Esophagus squamous epithelium (tissue), 5 donors: ENCODE measurements at regions not wholly inside any gene's neighbourhood (a gene's known extent, or its start where the extent isn't known, plus 50 kb on each side); places are given as distances from the start of the nearest gene placed in this dataset.
"Not testable (repeated sequence)": the region's sequence is repeated elsewhere in the genome, so short reads cannot be mapped to it uniquely, and the experiment has no call there.

Source experiments
- DNase-seq: peaks from one replicate; lab custom pipeline; 2025; lab: John Stamatoyannopoulos, UW
- H3K27ac ChIP-seq, 4 donors: fragments of 200-600 bp; sonication (generic); one replicate each; pipeline ENCODE4 v1.5.1; 2016 to 2019; ENCODE audit warnings: mild to moderate bottlenecking in 1 of 4
- H3K27me3 ChIP-seq, 4 donors: fragments of 200-600 bp; sonication (generic); 1 replicate in 3 of 4; 2 replicates in 1 of 4; pipeline versions ENCODE4 v1.5.1 to v1.6.0; 2017 to 2021; ENCODE audit warnings: antibody characterized with exemption in 1 of 4
- H3K36me3 ChIP-seq, 3 donors: fragments of 200-600 bp; sonication (generic); one replicate each; pipeline ENCODE4 v1.5.1; 2016 to 2019
- H3K4me1 ChIP-seq, 3 donors: fragments of 200-600 bp; sonication (generic); one replicate each; pipeline ENCODE4 v1.5.1; 2017 to 2019
- H3K4me3 ChIP-seq, 4 donors: fragments of 200-600 bp; sonication (generic); 1 replicate in 3 of 4; 2 replicates in 1 of 4; pipeline ENCODE4 v1.5.1; 2016 to 2019; ENCODE audit warnings: mild to moderate bottlenecking in 2 of 4, moderate library complexity in 1 of 4
- H3K9me3 ChIP-seq, 3 donors: fragments of 200-600 bp; sonication (generic); one replicate each; pipeline ENCODE4 v1.5.1; 2016 to 2019
- POLR2A ChIP-seq, 4 donors: fragments of 450-650 bp; IDR thresholded peaks; one replicate each; pipeline ENCODE4 v1.6.1; 2017; ENCODE audit warnings: antibody characterized with exemption in 4 of 4, mild to moderate bottlenecking in 4 of 4, moderate library complexity in 3 of 4
- WGBS, 2 donors: methylation state at CpG; one replicate each; pipeline ENCODE4 v1.1.5; 2018; 5-methylcytosine and 5-hydroxymethylcytosine counted together
- intact Hi-C: fragments of 100-400 bp; cut with DNase I; formaldehyde crosslinking; loops from one replicate; pipeline ENCODE4 v1.15.0; 2022
- TF ChIP-seq, protein P1 (sequence below), 6 experiments: fragments of 450-650 bp in 4 of 6; fragments of 200-600 bp in 2 of 6; sonication (generic) in 2 of 6; IDR thresholded peaks; one replicate each; pipeline ENCODE4 v1.5.1; 2016 to 2019; ENCODE audit warnings: antibody characterized with exemption in 6 of 6, mild to moderate bottlenecking in 4 of 6, moderate library complexity in 4 of 6
- donor health status: DM: yes; HTN: yes; CAD: no.

DNA sequence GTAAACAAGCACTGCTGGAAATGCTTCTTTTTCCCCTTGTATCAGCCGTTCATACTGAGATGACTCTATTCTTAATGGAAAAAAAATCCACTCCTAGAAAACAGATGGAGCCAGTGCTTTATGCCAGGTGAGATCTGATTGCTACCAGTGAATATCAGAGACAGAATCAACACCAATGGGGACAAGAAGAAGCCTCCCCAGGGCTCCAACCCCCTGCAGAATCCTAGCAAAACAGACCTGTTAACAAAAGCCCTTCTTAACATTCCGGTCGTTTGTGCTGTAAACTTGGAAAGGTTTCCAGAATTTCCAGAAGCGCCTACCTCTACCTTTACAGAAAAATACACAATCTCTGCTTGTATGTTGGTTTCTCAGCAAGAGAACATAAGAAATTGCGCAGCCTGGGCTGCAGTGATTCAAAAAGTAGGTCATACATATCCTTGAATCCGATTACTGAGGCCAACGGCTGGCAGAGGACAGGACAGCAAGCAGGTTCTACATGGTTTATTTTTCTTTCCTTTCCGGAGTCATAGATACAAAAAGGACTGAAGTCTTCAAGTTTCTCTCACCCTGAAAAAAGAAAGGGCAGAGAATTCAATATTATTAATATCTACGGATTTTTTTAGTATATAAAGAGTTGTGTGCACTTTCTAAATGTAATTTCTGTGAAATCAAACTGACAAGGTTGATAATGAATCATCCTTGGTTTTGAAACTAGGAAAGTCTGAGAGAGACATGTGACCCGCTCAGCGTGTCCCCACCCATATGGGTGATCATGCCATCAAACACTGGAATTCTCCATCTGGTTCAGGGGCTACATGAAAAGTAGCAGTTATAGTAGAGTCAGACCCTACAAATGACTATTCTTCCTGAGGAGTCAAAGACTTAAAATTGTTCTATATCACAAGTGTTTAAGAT, 266.7 kb upstream of the MGAT5 start:
- no peaks in the 10 kb centered on the region for H3K36me3 ChIP-seq
- no peaks in the 10 kb centered on the region for H3K4me1 ChIP-seq
- H3K4me3 ChIP-seq, result no peak overlapping the region
- intact Hi-C loops, result no loop called here
- no peak for DNase-seq
- 50 to 51% methylated on average over 11 of the region's 11 CpGs for WGBS, 2 donors
- TF ChIP-seq, protein P1, sequence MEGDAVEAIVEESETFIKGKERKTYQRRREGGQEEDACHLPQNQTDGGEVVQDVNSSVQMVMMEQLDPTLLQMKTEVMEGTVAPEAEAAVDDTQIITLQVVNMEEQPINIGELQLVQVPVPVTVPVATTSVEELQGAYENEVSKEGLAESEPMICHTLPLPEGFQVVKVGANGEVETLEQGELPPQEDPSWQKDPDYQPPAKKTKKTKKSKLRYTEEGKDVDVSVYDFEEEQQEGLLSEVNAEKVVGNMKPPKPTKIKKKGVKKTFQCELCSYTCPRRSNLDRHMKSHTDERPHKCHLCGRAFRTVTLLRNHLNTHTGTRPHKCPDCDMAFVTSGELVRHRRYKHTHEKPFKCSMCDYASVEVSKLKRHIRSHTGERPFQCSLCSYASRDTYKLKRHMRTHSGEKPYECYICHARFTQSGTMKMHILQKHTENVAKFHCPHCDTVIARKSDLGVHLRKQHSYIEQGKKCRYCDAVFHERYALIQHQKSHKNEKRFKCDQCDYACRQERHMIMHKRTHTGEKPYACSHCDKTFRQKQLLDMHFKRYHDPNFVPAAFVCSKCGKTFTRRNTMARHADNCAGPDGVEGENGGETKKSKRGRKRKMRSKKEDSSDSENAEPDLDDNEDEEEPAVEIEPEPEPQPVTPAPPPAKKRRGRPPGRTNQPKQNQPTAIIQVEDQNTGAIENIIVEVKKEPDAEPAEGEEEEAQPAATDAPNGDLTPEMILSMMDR (IDR thresholded peaks at IDR 0.05), result no peak
- TF ChIP-seq POLR2A (IDR thresholded peaks at IDR 0.05), result no peak
- no peak overlapping the region for H3K27ac ChIP-seq
- peaks cover 0 to 23% (median 0%) of the 10 kb centered on the region in 4 donors for H3K27me3 ChIP-seq
- no peaks in the 10 kb centered on the region for H3K9me3 ChIP-seq

DNA sequence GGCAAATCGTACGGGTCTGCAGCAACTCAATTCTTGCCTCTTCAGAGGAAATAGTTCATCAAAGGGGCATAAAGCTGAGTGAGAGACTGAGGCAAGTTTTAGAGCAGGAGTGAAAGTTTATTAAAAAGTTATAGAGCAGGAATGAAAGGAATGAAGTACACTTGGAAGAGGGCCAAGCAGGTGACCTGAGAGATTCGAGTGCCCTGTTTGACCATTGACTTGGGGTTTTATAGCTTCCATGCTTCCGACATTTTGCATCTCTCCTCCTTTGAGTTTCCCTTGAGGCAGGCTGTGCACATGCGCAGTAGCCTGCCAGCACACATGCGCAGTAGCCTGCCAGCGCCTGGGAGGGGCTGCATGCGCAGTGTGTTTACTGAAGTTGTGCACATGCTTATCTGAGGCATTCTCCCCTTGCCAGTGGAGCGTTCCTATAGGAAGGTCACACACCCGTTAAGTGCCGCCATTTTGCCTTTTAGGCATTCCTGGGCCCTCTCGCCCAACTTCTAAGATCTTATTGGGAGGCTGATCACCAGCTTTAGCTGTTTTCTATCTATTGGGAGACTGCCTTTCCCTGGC, 265.5 kb upstream of the MGAT5 start:
- Histone ChIP-seq H3K27me3 (peaks cover 0 to 23% (median 0%) of the 10 kb centered on the region in 4 donors), H3K4me3 (no peak overlapping the region), H3K4me1 (no peaks in the 10 kb centered on the region), H3K9me3 (no peaks in the 10 kb centered on the region), H3K36me3 (no peaks in the 10 kb centered on the region), H3K27ac (no peak overlapping the region)
- intact Hi-C loops, result no loop called here
- no peak for TF ChIP-seq POLR2A (IDR thresholded peaks at IDR 0.05)
- TF ChIP-seq, protein P1 (IDR thresholded peaks at IDR 0.05), result no peak
- no peak for DNase-seq
- 86 to 89% methylated on average over 12 of the region's 12 CpGs for WGBS, 2 donors

DNA sequence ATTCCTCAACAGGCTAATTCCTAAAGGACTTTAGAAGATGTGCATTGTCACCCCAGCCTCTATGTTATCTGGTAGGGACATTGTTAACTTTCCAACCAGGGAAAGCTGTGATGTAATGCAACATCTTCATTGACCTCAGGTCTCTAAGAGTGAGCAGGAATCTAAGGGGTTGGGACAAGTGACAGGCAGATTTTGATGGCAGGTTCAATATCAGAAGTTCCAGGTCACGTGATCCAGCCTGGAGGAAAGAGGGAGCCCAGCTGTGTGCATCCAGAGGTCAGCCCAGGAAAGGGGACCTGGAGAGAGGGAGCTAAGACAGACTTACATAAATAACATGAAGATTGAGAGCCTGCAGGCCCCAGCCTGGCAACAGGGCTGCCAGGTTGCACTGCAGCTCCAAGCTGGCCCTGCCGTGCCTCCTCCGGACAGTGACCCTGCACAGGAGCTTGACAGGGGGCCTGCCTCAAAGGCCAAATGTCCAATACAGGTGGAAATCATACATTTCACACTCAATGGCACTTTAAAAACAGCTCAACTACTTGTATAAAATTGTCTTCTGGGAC, 262.2 kb upstream of the MGAT5 start:
- no peak overlapping the region for H3K4me3 ChIP-seq
- H3K27me3 ChIP-seq, result peaks cover 0 to 23% (median 0%) of the 10 kb centered on the region in 4 donors
- no peaks in the 10 kb centered on the region for H3K9me3 ChIP-seq
- no peak overlapping the region for H3K27ac ChIP-seq
- TF ChIP-seq, protein P1 (IDR thresholded peaks at IDR 0.05), result no peak
- no peak for TF ChIP-seq POLR2A (IDR thresholded peaks at IDR 0.05)
- no peaks in the 10 kb centered on the region for H3K36me3 ChIP-seq
- no peaks in the 10 kb centered on the region for H3K4me1 ChIP-seq
- intact Hi-C loops, result no loop called here
- DNase-seq, result no peak
- 65 to 67% methylated on average over 1 to 3 of the region's 3 CpGs for WGBS, 2 donors

DNA sequence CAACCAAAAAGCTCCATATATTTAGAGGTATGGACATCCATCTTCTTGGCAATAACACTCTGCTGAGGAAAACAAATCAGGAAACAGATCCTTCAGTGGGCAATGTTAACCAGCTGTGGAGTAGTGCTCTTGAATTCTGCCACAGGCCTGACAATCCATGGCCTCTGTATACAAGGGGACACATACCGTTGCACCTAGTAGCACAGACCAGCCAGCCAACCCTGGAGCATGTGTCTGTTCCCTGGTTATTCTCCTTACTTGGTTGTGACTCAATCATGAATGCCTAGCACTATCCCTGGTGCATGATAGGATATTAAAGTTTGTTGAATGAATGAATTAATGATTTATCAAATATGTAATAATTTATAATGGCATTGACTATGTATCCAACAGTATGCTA, 261.4 kb upstream of the MGAT5 start:
- no peak overlapping the region for H3K27ac ChIP-seq
- no peak overlapping the region for H3K4me3 ChIP-seq
- no peak for TF ChIP-seq POLR2A (IDR thresholded peaks at IDR 0.05)
- TF ChIP-seq, protein P1 (IDR thresholded peaks at IDR 0.05), result no peak
- H3K9me3 ChIP-seq, result no peaks in the 10 kb centered on the region
- intact Hi-C loops, result no loop called here
- 31 to 43% methylated on average over 1 of the region's 1 CpG for WGBS, 2 donors
- H3K4me1 ChIP-seq, result no peaks in the 10 kb centered on the region
- peaks cover 0 to 16% (median 0%) of the 10 kb centered on the region in 4 donors for H3K27me3 ChIP-seq
- no peak for DNase-seq
- H3K36me3 ChIP-seq, result no peaks in the 10 kb centered on the region

DNA sequence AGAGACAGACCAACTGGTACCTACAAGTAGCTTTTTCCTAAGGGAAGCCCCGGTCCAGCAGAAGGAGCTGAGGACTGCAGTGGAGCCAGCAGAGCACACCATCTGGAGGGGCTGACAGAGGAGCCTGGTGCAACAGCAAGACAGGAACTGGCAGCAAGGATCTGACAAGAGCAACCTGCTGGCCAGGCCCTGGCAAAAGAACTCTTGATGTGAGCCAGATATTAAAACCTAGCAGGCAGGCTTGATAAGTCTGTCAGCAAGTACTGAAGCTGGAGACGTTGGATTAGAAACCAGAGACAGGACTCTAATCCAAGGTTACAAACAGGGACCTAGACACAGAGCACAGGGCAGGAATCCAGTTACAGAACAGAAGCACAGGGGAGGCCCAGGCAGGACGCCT, 260.7 kb upstream of the MGAT5 start:
- Histone ChIP-seq H3K4me3 (no peak overlapping the region), H3K9me3 (no peaks in the 10 kb centered on the region), H3K27me3 (peaks cover 0 to 13% (median 0%) of the 10 kb centered on the region in 4 donors), H3K27ac (no peak overlapping the region), H3K36me3 (no peaks in the 10 kb centered on the region), H3K4me1 (no peaks in the 10 kb centered on the region)
- TF ChIP-seq POLR2A (IDR thresholded peaks at IDR 0.05), result no peak
- TF ChIP-seq, protein P1 (IDR thresholded peaks at IDR 0.05), result no peak
- intact Hi-C loops, result no loop called here
- 33 to 44% methylated on average over 3 of the region's 3 CpGs for WGBS, 2 donors
- DNase-seq, result no peak

DNA sequence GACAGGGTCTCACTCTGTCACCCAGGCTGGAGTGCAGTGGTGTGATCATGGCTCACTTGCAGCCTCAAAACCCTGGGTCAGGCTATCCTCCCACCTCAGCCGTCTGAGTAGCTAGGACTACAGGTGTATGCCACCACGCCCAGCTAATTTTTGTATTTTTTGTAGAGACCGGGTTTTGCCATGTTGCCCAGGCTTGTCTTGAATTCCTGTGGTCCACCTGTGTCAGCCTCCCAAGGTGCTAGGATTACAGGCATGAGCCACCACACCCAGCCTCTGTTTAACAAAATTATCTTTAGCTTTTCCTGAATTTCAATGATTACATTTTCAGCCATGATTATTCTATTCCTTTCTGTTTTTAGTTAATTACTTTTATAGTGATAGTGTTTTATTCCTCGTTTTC, 255.1 kb upstream of the MGAT5 start:
- WGBS, 2 donors, result 41 to 69% methylated on average over 4 of the region's 4 CpGs
- intact Hi-C loops, result not testable (repeated sequence)

More for the DNA sequence above, 255.1 kb upstream of the MGAT5 start:
- not testable (repeated sequence) for H3K9me3 ChIP-seq, H3K4me3 ChIP-seq, H3K36me3 ChIP-seq, H3K4me1 ChIP-seq, H3K27ac ChIP-seq, DNase-seq
- H3K27me3 ChIP-seq, result peaks cover 0 to 10% (median 0%) of the 10 kb centered on the region in 4 donors
